ENCODE measurements at regions not wholly inside any gene's neighbourhood (a gene's known extent, or its start where the extent isn't known, plus 50 kb on each side); places are given as distances from the start of the nearest gene placed in this dataset.

DNA sequence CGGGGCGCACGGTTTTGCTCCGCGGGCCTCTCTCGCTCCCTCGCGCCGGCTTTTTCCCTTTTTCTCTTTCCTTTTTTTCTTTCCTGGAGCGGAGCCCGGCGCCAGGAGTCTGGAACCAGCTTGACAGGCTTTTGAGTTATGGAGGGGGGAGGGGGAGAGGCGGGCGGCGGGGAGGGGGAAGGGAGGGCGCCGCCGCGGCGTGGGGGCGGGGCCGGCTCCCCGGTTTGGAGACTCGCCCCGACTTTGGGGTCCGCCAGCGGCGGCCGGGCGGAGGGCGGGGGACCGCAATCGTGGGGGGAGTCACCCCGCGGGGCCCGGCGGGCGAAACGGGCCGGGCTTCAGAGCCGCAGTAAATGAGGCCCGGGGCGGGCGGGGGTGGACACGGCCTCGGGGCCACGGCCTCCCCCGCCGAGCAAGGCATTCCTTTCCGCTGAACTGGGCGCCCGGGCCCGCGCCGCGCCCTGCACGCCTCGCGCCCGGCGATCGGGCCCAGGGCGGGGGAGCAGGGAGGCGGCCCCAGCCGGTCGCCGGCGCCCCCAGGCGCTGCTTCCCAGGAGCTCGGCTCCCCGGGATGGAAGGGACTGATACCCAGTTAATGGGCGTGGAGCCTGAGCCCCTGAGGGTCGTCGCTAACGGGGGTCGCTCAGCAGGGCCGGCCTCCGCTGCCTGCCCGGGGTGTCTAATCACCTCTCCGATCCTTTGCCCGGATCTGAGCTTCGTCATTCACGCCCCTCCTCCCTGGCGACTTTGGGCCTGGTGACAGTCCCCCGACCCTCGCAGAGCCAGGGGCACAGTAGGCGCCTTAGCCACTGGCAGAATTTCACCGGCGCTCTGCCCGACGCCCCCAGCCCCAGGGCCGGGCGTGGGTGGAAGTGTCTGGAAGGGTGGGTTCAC, 138.1 kb downstream of the C9orf50 start:
- no TSS peak for BruUV-seq (replicated peaks)
- DNase-seq (ENCODE audit: low read depth, low spot score): no peak
- ChIA-PET POLR2A (interaction anchor here (0.6 to 4.2 kb wide), 19 partner anchors 10 to 305 kb away, joined by 3 to 30 read pairs (median 5); partner anchors contain the start of genes IER5L and NTMT1), RAD21 (ENCODE audit: low non-redundant PET in 1 of 2, low total read pairs in 2 of 2, uncharacterized antibody in 2 of 2, unreplicated experiment in 2 of 2) (interaction anchor here (0.6 to 1.4 kb wide), 7 partner anchors 14 to 308 kb away, joined by 3 to 9 read pairs (median 3); partner anchors contain the start of gene IER5L (in 1 of the 2)), CTCF (interaction anchor here (0.7 to 1.0 kb wide), 2 partner anchors 344 to 351 kb away, joined by 3 read pairs; no protein-coding TSS in a partner anchor)
- Histone ChIP-seq H3K4me2 (ENCODE audit: low read length) (peak overlapping the region; percentile 92), H3K9ac (ENCODE audit: low read length) (peak overlapping the region; percentile 89), H3K4me1 (ENCODE audit: control insufficient read depth in 1 of 2, insufficient read depth in 2 of 2, low read length in 2 of 2) (peaks cover 92 to 99% of the 10 kb centered on the region in 2 experiments), H3K36me3 (ENCODE audit: control insufficient read depth in 1 of 2, insufficient read depth in 2 of 2, low read length in 2 of 2) (no peaks in the 10 kb centered on the region), H3K27ac (ENCODE audit: low read depth, low read length) (peak overlapping the region; percentile 100), H3K4me3 (replicated peaks in 1 of 2; ENCODE audit: low read depth in 1 of 2, low read length in 2 of 2) (peak overlapping the region; percentile 44 to 56), H3K79me2 (ENCODE audit: insufficient read depth, low read length) (peaks cover 9% of the 10 kb centered on the region), H4K20me1 (ENCODE audit: insufficient read depth) (no peaks in the 10 kb centered on the region), H3K9me3 (ENCODE audit: control insufficient read depth in 1 of 2, insufficient read depth in 1 of 2, low read depth in 1 of 2, low read length in 2 of 2) (no peaks in the 10 kb centered on the region), H2AFZ (ENCODE audit: low read depth, low read length, poor library complexity, severe bottlenecking) (no peak overlapping the region), H3K27me3 (ENCODE audit: insufficient read depth, low read length) (no peaks in the 10 kb centered on the region), H3K9me2 (ENCODE audit: insufficient read depth) (no peaks in the 10 kb centered on the region)
- TF ChIP-seq ZFX (IDR thresholded peaks at IDR 0.05) (peak; percentile 67), TCF7L2 (IDR thresholded peaks at IDR 0.05; ENCODE audit: borderline replicate concordance, extremely low read depth, insufficient read depth, insufficient read length) (peak; percentile 50)
- TF ChIP-seq, protein P1, sequence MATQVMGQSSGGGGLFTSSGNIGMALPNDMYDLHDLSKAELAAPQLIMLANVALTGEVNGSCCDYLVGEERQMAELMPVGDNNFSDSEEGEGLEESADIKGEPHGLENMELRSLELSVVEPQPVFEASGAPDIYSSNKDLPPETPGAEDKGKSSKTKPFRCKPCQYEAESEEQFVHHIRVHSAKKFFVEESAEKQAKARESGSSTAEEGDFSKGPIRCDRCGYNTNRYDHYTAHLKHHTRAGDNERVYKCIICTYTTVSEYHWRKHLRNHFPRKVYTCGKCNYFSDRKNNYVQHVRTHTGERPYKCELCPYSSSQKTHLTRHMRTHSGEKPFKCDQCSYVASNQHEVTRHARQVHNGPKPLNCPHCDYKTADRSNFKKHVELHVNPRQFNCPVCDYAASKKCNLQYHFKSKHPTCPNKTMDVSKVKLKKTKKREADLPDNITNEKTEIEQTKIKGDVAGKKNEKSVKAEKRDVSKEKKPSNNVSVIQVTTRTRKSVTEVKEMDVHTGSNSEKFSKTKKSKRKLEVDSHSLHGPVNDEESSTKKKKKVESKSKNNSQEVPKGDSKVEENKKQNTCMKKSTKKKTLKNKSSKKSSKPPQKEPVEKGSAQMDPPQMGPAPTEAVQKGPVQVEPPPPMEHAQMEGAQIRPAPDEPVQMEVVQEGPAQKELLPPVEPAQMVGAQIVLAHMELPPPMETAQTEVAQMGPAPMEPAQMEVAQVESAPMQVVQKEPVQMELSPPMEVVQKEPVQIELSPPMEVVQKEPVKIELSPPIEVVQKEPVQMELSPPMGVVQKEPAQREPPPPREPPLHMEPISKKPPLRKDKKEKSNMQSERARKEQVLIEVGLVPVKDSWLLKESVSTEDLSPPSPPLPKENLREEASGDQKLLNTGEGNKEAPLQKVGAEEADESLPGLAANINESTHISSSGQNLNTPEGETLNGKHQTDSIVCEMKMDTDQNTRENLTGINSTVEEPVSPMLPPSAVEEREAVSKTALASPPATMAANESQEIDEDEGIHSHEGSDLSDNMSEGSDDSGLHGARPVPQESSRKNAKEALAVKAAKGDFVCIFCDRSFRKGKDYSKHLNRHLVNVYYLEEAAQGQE (IDR thresholded peaks at IDR 0.05; ENCODE audit: low read depth): no peak
- intact Hi-C loops (cut with micrococcal nuclease): loop anchor here (2.0 kb wide), 1 partner anchor 70 kb away; no protein-coding TSS in a partner anchor
- ATAC-seq: peak; percentile 69
